WTC11 (cell line): ENCODE measurements at regions not wholly inside any gene's neighbourhood (a gene's known extent, or its start where the extent isn't known, plus 50 kb on each side); places are given as distances from the start of the nearest gene placed in this dataset.
"Not testable (repeated sequence)": the region's sequence is repeated elsewhere in the genome, so short reads cannot be mapped to it uniquely, and the experiment has no call there.

Source experiments
- CTCF ChIP-seq: fragments of 200-600 bp; IDR thresholded peaks from 2 replicates; pipeline ENCODE4 v1.8.0; 2022; ENCODE audit warnings: antibody characterized with exemption
- E2F1 ChIP-seq: sonication (generic); formaldehyde crosslinking; IDR thresholded peaks from 2 replicates; pipeline ENCODE4 v1.8.0; 2022; ENCODE audit warnings: mild to moderate bottlenecking, missing genetic modification reagents
- FOXJ3 ChIP-seq: sonication (generic); formaldehyde crosslinking; IDR thresholded peaks from 2 replicates; pipeline ENCODE4 v1.9.0; 2021; ENCODE audit warnings: missing genetic modification reagents, mild to moderate bottlenecking, borderline replicate concordance
- FOXK1 ChIP-seq: sonication (generic); formaldehyde crosslinking; IDR thresholded peaks from 2 replicates; pipeline ENCODE4 v1.8.0; 2022; ENCODE audit warnings: mild to moderate bottlenecking, moderate library complexity, missing genetic modification reagents
- IRF2 ChIP-seq: sonication (generic); formaldehyde crosslinking; IDR thresholded peaks from 2 replicates; pipeline ENCODE4 v1.8.0; 2022; ENCODE audit warnings: low read depth, missing genetic modification reagents, borderline replicate concordance
- MAX ChIP-seq: sonication (generic); formaldehyde crosslinking; IDR thresholded peaks from 2 replicates; pipeline ENCODE4 v1.8.0; 2022; ENCODE audit warnings: mild to moderate bottlenecking, missing genetic modification reagents
- NR3C1 ChIP-seq: sonication (generic); formaldehyde crosslinking; conservative IDR thresholded peaks from 2 replicates; pipeline ENCODE4 v1.8.1; 2023; ENCODE audit warnings: low read depth, mild to moderate bottlenecking, missing genetic modification reagents
- SMAD3 ChIP-seq: sonication (generic); formaldehyde crosslinking; IDR thresholded peaks from 2 replicates; pipeline ENCODE4 v1.8.0; 2022; ENCODE audit warnings: missing genetic modification reagents, mild to moderate bottlenecking, borderline replicate concordance
- SP1 ChIP-seq: sonication (generic); formaldehyde crosslinking; conservative IDR thresholded peaks from 2 replicates; pipeline ENCODE4 v1.8.1; 2022; ENCODE audit warnings: missing genetic modification reagents
- USF1 ChIP-seq: sonication (generic); formaldehyde crosslinking; IDR thresholded peaks from 2 replicates; pipeline ENCODE4 v1.8.0; 2022; ENCODE audit warnings: mild to moderate bottlenecking, missing genetic modification reagents
- ZBTB43 ChIP-seq: sonication (generic); formaldehyde crosslinking; IDR thresholded peaks from 2 replicates; pipeline ENCODE4 v1.8.1; 2023; ENCODE audit warnings: mild to moderate bottlenecking, missing genetic modification reagents
- ZNF423 ChIP-seq: fragments of 250-450 bp; sonication (Bioruptor Pico); IDR thresholded peaks from 2 replicates; pipeline ENCODE4 v2.1.2; 2022; ENCODE audit warnings: mild to moderate bottlenecking, moderate library complexity

GRCh38 chr10:37062296-37062695 is 63.1 kb upstream of the ANKRD30A start:
- TF ChIP-seq CTCF; SMAD3; E2F1; SP1; USF1 (CRISPR knock-in tag); FOXK1; NR3C1; IRF2; MAX (CRISPR knock-in tag); FOXJ3 (CRISPR knock-in tag); ZBTB43 (CRISPR knock-in tag); ZNF423 (CRISPR knock-in tag): not testable (repeated sequence)
